Heart right ventricle (tissue), 16 donors: ENCODE measurements at regions not wholly inside any gene's neighbourhood (a gene's known extent, or its start where the extent isn't known, plus 50 kb on each side); places are given as distances from the start of the nearest gene placed in this dataset.

Source experiments
- ATAC-seq, 8 donors: fragments of 200-7000 bp; cut with Tn5 transposase; one replicate each; pipeline ENCODE4 v1.9.1; 2020; ENCODE audit warnings: mild to moderate bottlenecking in 8 of 8, moderate library complexity in 8 of 8, moderate number of reproducible peaks in 1 of 8
- DNase-seq, 2 donors: peaks; one replicate each; pipeline ENCODE4 v3.0.0-alpha.2; 2020
- H3K27ac ChIP-seq, 10 donors: fragments of 200-600 bp; sonication (generic) in 2 of 10; one replicate each; pipeline versions ENCODE4 v1.5.0 to v1.8.0; 2020 to 2022; ENCODE audit warnings: mild to moderate bottlenecking in 3 of 10
- H3K27me3 ChIP-seq, 7 donors: fragments of 200-600 bp; one replicate each; pipeline ENCODE4 v1.8.0; 2021 to 2022; ENCODE audit warnings: mild to moderate bottlenecking in 2 of 7
- H3K36me3 ChIP-seq, 9 donors: fragments of 200-600 bp; sonication (generic) in 1 of 9; one replicate each; pipeline versions ENCODE4 v1.5.0 to v1.8.0; 2020 to 2022; ENCODE audit warnings: mild to moderate bottlenecking in 2 of 9
- H3K4me1 ChIP-seq, 9 donors: fragments of 200-600 bp; sonication (generic) in 1 of 9; one replicate each; pipeline versions ENCODE4 v1.5.0 to v1.8.0; 2020 to 2022; ENCODE audit warnings: mild to moderate bottlenecking in 4 of 9
- H3K4me3 ChIP-seq, 10 donors: fragments of 200-600 bp; sonication (generic) in 2 of 10; one replicate each; pipeline versions ENCODE4 v1.5.0 to v1.8.0; 2020 to 2022; ENCODE audit warnings: mild to moderate bottlenecking in 7 of 10, moderate library complexity in 2 of 10
- H3K9me3 ChIP-seq, 11 donors: fragments of 200-600 bp in 10 of 11; sonication (generic) in 2 of 11; one replicate each; pipeline versions ENCODE4 v1.5.0 to v1.8.0; 2013 to 2022; ENCODE audit warnings: mild to moderate bottlenecking in 2 of 11, control low read depth in 1 of 11, moderate library complexity in 1 of 11
- CTCF ChIP-seq, 9 donors: fragments of 200-600 bp; sonication (generic) in 2 of 9; IDR thresholded peaks; one replicate each; pipeline versions ENCODE4 v1.5.0 to v1.8.0; 2021 to 2022; ENCODE audit warnings: antibody characterized with exemption in 9 of 9, mild to moderate bottlenecking in 5 of 9, moderate library complexity in 1 of 9
- WGBS, 2 donors: extraction: QIAGEN DNeasy Blood & Tissue Kit; methylation state at CpG; one replicate each; pipeline ENCODE4 v1.1.7; 2013; ENCODE audit warnings: inconsistent platforms in 1 of 2; 5-methylcytosine and 5-hydroxymethylcytosine counted together
- intact Hi-C, 10 donors: fragments of 100-400 bp; cut with DNase I; formaldehyde crosslinking; loops; one replicate each; pipeline versions ENCODE4 v1.11.1 to v1.14.2; 2022
- donor health status: Arrhythmogenic right ventricular cardiomyopathy.
- donor health status: ischemic (EF 13 %, LVEDD 7.1; RV severe dilation, severe dysfunction).
- donor health status: healthy with polysubstance abuse.
- donor health status: DM: no; HTN: yes; CAD: no.
- donor health status: DM: no; HTN: no; CAD: no.
- donor health status: ischemic (EF 25% LVEDD 6.9; RV normal size, moderate dysfunction).
- donor health status: ischemic (EF 25% LVEDD 5.7; RV mildly dilated, moderate dysfunction).
- donor health status: healthy.
- donor health status: DM: yes; HTN: yes; CAD: no.
- donor health status: Ischemic cardiomyopathy.
- donor health status: ischemic (EF 35%, LVEDD 5.7; RV mildly dilated, moderate dysfunction).
- donor health status: nonischemic (EF 11% LVEDD 7.7; RV severe dilation, severe dysfunction).
- donor health status: DM: yes; HTN: yes; CAD: no.
- donor health status: PGD.
- donor health status: ischemic (EF 29% LVEDD 5.4; RV normal size, mild dysfunction).
- donor health status: nonischemic (EF 23%, LVEDD 6.1; RV moderate dilation, normal function).

GRCh38 chr2:129231924-129232323 is 747.5 kb upstream of the RAB6C start:
- Histone ChIP-seq H3K4me3 (no peak overlapping the region), H3K27me3 (peaks cover 0 to 13% (median 0%) of the 10 kb centered on the region in 7 donors), H3K4me1 (no peaks in the 10 kb centered on the region), H3K36me3 (no peaks in the 10 kb centered on the region), H3K27ac (no peak overlapping the region), H3K9me3 (peaks cover 0 to 11% (median 0%) of the 10 kb centered on the region in 11 donors)
- intact Hi-C loops, result loop anchor here in 1 of 10 donors (10.0 kb wide), 1 partner anchor 497 kb away; no protein-coding TSS in a partner anchor
- 89 to 90% methylated on average over 7 of the region's 7 CpGs for WGBS, 2 donors
- TF ChIP-seq CTCF (IDR thresholded peaks at IDR 0.05), result no peak
- ATAC-seq (no peak), DNase-seq (no peak)

GRCh38 chr2:129233166-129233565 is 746.3 kb upstream of the RAB6C start:
- ATAC-seq (no peak), DNase-seq (no peak)
- WGBS, 2 donors, result 80 to 90% methylated on average over 9 of the region's 9 CpGs
- Histone ChIP-seq H3K4me1 (no peaks in the 10 kb centered on the region), H3K4me3 (no peak overlapping the region), H3K27me3 (peaks cover 0 to 9% (median 0%) of the 10 kb centered on the region in 7 donors), H3K36me3 (no peaks in the 10 kb centered on the region), H3K9me3 (peaks cover 0 to 11% (median 0%) of the 10 kb centered on the region in 11 donors), H3K27ac (no peak overlapping the region)
- intact Hi-C loops, result loop anchor here in 1 of 10 donors (10.0 kb wide), 1 partner anchor 498 kb away; no protein-coding TSS in a partner anchor
- no peak for TF ChIP-seq CTCF (IDR thresholded peaks at IDR 0.05)

- intact Hi-C loops, result loop anchor here in 1 of 10 donors (10.0 kb wide), 1 partner anchor 499 kb away; no protein-coding TSS in a partner anchor
- DNase-seq (no peak), ATAC-seq (peak in 4 of 8 donors; percentile 41 to 73 (median 66))
- Histone ChIP-seq H3K27me3 (peaks cover 0 to 9% (median 0%) of the 10 kb centered on the region in 7 donors), H3K4me3 (no peak overlapping the region), H3K27ac (no peak overlapping the region), H3K9me3 (peaks cover 0 to 11% (median 0%) of the 10 kb centered on the region in 11 donors), H3K36me3 (no peaks in the 10 kb centered on the region), H3K4me1 (no peaks in the 10 kb centered on the region)
- WGBS, 2 donors, result 44 to 48% methylated on average over 6 of the region's 6 CpGs
- peak in 5 of 9 donors; percentile 9 to 33 (median 15) for TF ChIP-seq CTCF (IDR thresholded peaks at IDR 0.05)
Observed at GRCh38 chr2:129233751-129234406, 745.6 kb upstream of the RAB6C start.

- Histone ChIP-seq H3K36me3 (no peaks in the 10 kb centered on the region), H3K27ac (no peak overlapping the region), H3K9me3 (peaks cover 0 to 11% (median 0%) of the 10 kb centered on the region in 11 donors), H3K4me1 (no peaks in the 10 kb centered on the region), H3K27me3 (peaks cover 0 to 9% (median 0%) of the 10 kb centered on the region in 7 donors), H3K4me3 (no peak overlapping the region)
- DNase-seq, result no peak
- intact Hi-C loops, result loop anchor here in 1 of 10 donors (10.0 kb wide), 1 partner anchor 502 kb away; no protein-coding TSS in a partner anchor
- no peak for TF ChIP-seq CTCF (IDR thresholded peaks at IDR 0.05)
- no peak for ATAC-seq
Observed at GRCh38 chr2:129236601-129237000, 742.9 kb upstream of the RAB6C start.
